Activated T-helper 9 cell treated with anti-CD3 and anti-CD28 coated beads, Interleukin-2, amount 50 U/mL, for 16 hours (primary cell): ENCODE measurements at regions not wholly inside any gene's neighbourhood (a gene's known extent, or its start where the extent isn't known, plus 50 kb on each side); places are given as distances from the start of the nearest gene placed in this dataset.
"Not testable (repeated sequence)": the region's sequence is repeated elsewhere in the genome, so short reads cannot be mapped to it uniquely, and the experiment has no call there.

ENCODE experiments used
- DNase-seq: peaks from one replicate; pipeline ENCODE4 v3.0.0-alpha.2; 2020; ENCODE audit warnings: low read depth

DNA sequence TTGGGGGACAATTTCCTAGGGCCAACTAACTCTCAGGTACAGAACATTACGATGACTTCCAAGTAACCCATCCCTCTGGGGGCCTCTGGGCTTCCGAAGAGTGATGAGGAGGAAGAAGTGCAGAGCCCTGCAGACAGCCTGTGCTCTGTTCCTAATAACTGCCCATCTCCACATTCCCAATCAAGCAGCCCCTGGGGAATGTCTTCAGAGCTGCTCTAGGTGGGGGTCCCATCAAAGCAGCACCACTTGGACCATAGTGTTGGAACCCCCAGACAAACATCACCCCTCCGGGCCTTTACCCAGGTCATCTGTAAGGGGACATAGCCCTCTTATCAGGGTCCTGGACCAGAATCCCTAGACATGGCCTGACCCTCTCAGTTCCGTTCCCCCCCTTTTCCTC lies 357.3 kb downstream of the NPHP4 start:
- no peak for DNase-seq

DNA sequence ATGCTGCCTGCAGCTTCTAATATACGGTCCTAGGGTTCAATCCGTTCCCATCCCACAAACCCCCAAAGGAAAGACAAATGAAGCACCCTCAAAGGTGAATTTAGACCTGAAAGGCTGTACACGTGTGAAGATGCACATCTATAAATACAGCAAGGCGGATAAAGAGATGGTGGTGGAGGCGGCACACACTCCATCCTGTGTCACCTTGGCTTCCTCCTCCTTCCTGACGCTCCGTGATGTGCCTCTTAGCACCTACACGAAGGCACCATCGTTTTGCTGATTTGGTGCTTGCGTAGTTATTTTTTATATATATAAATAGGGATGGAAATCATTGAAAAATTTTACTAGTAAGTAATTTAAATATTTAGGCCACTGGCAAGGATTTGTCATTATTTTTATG lies 359.4 kb downstream of the NPHP4 start:
- DNase-seq, result no peak

DNA sequence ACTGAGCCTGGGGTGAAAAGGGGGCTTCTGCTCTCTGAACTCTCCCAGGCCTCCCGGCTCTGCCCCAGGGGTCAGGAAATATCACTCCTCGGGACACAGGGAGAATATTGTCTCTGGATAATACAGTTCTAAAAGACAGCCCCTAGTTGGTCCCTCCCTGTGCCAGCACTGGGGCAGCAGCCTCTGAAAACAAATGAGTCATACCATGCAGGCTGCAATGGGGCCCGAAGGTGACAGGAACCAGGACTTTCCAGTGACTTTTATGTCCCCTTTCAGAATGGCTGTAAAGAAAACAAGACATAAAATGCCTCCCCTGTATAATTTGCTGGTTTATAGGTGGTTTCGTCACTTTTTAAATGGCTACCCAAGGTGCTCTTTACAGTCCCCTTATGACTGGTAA lies 360.0 kb downstream of the NPHP4 start:
- DNase-seq, result no peak

DNA sequence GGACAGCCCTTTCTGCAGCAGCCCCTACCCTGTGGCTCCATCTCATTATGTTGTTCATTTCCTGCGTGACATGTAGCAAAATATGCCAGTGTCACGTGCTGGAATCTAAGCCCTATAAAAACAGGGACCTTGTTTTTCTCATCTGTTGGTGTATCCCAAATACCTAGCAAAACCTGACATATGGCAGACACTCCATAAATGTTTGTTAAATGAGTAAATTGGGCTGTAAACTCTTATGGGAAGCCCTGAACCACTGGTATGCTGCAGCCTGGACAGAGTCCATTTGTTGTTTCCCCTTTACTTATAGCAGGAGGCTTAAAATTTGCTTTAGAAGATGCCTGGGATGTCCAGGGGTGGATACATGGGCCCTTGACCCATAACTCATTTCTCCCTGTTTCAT lies 363.8 kb downstream of the NPHP4 start:
- DNase-seq, result no peak

DNA sequence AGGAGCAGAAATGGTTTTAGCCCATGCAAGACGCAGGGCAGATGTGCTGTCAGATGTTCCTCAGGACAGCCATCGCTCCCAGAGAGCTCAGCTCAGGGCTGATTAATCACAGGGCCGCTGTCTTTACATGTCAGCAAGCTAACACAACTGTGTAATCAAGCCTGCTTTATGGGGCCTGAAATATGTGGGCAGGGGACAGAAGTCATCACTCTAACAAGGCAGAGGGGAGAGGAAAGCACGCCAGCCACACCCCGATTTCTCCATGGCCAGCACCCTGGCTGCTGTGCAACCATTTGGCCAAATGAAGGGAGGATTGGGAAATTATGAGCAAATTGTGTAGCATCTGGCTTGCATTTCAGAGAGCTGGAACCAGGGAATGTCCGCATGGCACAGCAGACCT lies 368.8 kb downstream of the NPHP4 start:
- DNase-seq, result no peak

DNA sequence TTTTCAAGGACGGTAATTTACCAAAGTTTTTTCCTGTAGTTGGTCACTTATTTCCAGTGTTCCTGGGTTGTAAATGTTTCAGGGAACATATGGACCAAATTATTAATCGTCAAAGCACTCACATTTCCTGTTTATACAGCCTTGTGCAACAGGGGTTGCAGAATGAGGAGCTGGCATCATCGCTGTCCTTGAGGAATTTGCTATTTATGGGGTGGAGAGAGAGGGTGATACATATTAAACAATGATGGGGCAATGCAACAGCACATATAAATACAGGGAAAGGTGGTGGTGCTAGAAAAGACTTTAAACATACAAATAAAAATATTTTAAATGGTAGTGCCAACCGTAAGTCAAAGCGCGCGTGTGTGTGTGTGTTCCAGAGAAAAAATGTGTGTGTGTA lies 369.8 kb downstream of the NPHP4 start:
- DNase-seq, result no peak

DNA sequence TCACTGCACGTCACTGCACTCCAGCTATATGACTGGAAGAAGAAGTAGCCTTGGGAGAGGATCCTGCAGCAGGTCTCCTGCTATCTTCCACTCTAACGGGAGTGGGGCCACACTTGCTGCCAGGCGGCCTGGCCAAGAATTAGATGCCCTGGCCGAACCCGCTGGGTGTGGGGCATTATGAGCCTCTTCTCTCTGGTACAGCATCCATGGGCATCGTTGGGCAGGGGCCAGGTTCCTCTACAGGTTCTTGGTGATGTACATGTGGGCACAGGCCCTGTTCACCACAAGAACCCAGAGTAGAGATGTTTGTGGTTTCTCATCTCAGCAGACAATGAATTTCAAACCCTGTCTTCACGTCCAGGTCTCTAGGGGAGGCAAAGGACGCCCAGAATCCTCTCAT lies 370.5 kb downstream of the NPHP4 start:
- DNase-seq, result no peak

DNA sequence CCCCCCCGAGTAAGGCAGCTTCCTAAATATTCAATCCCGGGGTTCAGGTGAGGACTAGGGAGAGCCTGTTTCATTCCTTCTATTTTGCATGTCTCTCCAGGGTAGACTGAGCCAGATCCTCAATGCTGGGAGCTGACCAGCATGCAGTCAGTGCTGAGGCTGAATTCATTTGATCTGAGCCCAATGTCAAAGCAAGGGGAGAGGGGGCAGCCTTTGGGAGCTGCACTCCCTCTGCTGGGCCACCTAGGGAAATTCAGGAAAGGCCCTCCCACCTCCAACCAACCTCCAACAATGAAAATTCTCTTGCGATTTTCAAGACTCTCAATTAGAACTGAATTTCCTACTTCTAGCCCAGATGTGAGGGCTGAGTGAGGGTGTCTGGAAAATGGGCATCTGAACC lies 371.2 kb downstream of the NPHP4 start:
- DNase-seq, result no peak

DNA sequence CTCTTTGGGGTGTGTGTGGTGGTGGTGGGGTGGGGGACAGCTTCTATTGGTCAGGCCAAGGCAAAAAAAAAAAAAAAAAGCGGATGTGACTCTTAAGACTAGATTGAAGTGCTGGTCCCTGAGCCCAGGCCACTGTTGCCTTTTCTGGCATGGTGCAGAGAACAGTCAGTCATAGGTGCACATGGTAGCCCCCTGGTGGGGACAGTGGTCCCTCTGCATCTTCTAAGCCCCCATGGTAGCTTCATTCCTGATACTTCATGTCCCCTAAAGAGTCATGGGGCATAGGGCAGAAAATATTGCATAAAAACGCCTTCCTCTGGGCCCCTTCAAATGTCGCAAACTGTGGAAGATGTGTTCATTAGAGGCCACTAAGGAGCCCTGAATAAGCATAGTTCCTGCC lies 371.8 kb downstream of the NPHP4 start:
- no peak for DNase-seq

DNA sequence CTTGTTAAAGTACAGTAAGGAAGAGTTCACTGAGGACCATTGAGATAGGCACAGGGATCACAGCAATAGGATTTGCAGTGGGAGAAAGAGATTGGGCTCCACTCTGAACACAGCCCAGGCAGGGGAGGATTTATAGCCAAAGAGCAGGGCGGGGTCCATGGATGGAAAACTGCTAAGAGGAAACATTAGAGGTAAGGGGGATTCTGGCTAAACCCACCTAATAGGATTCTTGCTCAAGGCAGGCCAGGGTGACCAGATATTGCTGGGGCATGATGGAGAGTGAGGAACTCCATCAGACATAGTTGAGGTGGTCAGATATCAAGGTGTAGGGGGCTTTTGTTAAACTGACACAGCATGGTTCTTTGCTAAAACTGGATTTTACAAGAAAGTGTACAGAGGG lies 372.8 kb downstream of the NPHP4 start:
- DNase-seq, result no peak

DNA sequence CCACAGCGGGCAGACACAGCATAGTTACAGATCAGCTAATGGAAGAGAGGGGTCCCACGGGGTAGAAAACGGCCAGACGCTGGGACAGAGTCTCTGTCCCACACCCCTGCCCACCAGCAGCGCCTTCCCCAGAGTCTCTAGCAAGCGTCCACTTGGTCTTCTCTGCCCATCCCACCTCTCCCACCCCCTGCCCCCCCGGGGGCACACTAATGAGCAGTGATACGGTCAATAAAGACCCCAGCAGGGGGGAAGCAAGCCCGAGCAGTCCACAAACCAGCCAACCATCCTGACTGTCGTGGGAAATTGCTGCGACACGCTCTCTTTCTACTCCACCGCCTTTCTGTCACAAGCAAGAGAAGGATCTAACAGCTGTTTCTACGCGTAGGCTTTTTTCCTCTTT lies 374.7 kb downstream of the NPHP4 start:
- no peak for DNase-seq

DNA sequence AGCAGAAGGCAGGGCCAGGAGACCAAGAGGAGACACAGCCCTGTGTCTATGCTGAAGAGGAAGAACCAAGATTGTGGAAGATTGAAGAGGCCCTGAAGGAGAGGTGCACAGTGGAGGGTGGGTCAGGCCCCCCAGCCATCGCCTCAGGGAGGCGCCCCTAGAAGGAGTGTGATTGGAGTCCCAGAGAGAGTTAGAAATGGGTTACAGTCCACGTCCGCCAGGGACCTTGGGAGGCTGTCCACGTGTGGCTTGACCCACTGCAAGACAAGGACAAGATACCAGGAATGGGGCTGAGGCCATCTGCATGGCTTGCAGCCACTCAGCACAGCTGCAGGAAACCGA lies 375.1 kb downstream of the NPHP4 start:
- DNase-seq, result no peak

DNA sequence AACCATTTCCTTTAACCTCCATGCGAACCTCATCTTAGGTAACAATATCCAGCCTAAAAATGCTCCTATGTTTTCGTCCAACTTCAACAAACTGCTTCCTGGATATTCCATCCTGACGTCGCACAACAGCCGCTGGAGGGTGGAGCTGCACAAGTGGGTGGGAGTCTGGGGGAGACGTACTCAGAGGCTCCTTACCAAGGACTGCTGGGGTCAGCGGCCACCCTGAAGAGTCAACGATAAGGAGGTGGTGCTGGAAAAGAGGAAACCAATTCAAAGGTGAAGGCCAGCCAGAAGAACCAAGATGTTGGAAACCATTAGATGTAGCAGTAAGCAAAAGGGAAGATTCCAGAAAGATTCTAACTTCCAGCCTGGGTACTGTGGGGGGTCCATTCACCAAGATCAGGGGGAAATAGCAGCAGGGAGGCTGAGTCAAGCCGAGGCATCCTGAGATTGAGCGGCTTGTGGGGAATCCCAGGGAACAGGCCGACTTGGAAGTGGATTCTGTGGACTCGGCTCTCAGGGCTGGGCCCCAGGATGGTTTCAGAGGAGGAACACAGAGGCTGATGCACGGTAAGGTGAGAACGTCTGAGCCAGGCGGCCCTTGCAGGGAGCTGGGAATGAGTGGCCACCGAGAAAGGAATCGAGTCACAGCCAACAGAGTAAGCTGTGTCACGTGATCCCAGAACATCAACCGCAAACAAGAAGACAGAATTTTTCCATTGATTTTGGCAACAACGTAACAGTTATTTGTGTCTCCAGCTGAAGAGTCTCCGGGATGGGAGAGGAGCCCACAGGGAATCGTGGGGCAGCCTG lies 375.7 kb downstream of the NPHP4 start:
- no peak for DNase-seq

DNA sequence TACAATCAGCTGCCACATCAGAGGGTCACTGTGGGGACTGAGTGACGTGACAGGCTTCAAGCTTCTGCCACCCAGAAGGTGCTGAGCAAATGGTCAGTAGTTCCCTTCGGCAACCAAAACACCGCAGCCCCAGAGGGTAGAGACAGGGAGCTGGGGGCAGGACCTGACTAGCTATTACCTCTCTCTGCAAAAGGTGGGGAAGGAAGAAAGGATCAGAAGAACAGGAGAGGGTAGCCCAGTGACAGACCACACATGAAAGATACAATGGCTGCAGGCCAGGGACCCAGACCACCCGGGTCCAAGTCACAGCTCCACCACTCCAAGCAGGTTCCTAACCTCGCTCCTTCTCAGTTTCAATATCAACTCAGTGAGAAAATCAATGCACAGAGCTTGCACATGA lies 377.1 kb downstream of the NPHP4 start:
- DNase-seq, result no peak

DNA sequence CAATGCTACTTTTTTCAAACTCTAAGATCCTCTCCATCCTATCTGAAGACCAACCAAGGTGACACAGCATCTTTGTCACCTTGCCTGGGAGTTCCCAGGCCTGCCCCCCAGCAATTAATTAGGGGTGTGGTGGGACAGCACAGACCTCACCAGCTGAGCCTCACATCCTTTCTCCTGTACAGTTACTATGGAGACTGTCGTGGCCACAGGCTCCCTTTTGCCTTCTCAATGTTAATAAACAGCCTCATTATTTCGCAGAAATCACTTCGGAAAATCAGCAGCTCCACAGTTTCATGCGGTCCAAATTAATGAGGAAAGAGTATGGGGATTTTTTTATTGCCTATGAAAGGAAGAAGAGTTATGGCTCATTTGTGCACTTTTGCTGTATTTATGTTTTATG lies 378.3 kb downstream of the NPHP4 start:
- no peak for DNase-seq

DNA sequence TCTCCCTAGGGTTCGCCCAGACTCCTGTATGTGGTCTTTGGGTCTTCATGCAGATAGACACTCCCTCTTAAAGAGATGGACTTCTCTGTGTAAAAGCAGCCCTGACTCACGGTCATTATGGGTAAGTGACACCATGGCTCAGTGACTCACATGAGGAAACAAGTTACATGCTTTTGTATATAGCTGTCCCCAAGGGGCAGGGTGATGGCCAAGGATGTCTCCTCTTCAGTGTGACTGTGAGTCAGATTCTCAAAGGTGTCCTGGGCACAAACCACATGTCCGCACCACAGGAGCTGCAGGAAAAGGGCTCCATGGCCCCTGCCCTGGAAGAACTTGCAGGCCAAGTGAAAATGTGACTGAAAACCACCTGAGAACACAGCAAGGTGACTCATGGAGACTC lies 380.4 kb downstream of the NPHP4 start:
- DNase-seq, result no peak

DNA sequence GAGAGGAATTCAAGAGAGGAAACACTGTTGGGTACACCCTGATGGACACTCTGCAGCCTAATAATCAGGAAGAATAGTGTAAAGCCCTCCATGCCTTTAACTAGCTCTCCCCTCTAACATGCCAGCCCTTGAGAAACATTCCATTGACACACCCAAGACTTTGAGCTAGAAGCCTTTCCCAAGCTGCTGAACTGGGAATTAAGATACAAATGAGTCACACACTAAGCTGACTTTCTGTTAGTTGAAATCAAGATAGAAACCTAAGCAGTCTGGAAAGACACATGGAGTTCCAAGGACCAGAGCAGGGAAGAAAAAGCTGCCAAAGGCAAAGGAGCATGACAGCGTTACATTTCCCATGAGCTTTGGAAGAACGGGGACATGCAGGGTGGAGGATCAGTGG lies 380.8 kb downstream of the NPHP4 start:
- no peak for DNase-seq

DNA sequence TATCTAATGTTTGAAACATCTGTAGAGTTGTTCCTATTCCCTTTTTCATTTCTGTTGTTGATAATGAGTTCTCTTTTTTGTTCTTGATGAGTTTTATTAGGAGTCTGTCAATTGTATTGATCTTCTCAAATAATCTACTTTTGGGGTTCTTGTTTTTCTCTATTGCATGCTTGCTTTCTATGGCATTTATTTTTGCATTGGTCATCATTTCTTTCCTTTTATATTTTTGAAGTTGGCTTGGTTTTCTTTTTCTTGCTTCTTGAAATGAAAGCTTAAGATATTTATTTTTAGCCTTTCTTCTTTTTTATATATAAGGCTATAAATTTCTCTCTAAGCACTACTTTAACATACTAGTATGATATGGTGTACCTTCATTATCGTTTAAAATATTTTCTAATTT lies 381.8 kb downstream of the NPHP4 start:
- no peak for DNase-seq

DNA sequence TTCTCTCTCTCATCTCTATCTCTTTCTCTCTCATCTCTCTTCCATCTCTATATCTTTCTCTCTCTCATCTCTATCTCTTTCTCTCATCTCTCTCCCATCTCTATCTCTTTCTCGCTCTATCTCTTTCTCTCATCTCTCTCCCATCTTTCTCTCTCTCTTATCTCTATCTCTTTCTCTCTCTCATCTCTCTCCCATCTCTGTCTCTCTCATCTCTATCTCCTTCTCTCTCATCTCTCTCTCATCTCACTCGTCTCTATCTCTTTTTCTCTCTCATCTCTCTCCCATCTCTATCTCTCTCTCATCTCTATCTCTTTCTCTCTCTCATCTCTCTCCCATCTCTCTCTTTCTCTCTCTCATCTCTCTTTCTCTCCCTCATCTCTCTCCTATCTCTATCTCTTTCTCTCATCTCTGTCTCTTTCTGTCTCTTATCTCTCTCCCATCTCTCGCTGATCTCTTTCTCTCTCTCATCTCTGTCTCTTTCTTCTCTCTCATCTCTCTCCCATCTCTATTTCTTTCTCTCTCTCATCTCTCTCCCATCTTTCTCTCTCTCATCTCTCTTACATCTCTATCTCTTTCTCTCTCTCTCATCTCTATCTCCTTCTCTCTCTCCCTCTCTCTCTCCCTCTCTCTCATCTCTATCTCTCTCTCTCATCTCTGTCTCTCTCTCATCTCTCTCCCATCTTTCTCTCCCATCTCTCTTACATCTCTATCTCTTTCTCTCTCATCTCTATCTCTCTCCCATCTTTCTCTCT lies 388.7 kb downstream of the NPHP4 start:
- DNase-seq, result no peak

DNA sequence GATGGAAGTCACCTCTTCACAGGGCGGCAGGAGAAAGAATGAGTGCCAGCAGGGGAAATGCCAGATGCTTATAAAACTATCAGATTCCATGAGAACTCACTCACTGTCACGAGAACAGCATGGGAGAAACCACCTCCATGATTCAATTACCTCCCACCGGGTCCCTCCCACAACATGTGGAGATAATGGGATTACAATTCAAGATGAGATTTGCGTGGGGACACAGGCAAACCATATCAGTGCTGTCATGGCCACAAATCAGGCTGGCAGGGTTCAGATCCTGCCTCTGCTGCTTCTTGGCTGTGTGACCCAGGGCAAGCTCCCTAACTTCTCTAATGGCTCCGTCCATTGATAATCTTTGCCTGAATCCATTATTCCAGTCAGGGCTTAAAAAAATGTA lies 389.5 kb downstream of the NPHP4 start:
- DNase-seq, result not testable (repeated sequence)

DNA sequence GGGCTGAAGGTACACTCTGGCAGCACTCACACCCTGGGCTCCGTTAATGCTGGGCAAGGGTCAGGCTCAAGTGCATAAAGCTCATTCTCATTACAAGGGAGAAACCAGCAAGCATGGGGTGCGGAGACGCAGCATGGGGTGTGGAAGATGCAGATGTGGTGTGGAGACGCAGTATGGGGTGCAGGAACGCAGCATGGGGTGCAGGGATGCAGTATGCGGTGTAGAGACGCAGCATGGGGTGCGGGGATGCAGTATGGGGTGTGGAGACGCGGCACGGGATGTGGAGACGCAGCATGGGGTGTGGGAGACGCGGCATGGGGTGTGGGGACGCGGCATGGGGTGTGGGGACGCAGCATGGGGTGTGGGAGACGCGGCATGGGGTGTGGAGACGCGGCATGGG lies 390.7 kb downstream of the NPHP4 start:
- no peak for DNase-seq

DNA sequence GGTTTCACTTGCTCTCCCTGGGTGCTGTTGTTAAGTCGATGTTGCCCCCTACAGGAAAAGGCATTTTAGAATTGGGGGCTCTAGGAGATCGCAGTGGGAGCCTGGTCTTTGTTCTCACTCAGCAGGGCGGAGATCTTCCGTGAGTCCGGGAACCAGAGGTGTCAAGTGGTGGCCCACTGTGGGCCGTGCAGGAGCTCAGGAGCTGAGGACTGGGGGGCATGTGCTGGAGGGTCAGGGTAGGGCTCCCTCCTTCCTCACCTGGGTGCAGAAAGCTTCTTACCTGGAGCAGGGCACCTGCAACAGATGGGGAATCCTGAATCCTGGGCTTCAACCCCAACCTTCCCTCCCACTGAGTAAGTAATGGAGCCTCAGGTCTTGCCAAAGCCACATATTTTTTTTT lies 392.7 kb downstream of the NPHP4 start:
- no peak for DNase-seq

DNA sequence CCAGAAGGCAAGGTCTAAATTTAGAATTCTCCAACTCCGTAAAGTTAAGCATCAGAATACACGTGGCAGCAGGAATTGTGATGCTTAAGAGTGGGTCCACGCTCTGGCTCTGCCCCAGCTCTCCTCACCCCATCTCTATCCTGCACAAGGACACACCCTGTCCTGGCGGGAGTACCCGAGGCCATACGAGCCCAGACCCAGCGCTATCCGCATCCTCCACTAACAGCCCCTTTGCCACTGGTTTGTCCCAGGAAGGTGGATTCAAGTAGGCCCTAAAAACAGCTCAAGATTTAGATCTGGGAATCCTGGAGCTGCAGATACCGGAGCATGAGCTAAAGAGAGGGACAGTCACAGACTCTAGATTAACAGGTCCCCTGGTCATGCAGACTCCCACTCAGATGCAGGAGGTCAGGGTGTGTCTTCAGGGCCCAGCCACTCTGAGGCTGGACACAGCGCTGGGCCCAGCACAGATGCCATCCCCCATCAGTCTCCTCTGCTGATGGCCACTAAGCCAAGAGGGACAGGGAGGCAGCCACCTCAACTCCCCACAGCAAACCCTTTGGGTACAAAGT lies 393.3 kb downstream of the NPHP4 start:
- DNase-seq, result no peak
